ENCODE measurements at regions not wholly inside any gene's neighbourhood (a gene's known extent, or its start where the extent isn't known, plus 50 kb on each side); places are given as distances from the start of the nearest gene placed in this dataset.

DNA sequence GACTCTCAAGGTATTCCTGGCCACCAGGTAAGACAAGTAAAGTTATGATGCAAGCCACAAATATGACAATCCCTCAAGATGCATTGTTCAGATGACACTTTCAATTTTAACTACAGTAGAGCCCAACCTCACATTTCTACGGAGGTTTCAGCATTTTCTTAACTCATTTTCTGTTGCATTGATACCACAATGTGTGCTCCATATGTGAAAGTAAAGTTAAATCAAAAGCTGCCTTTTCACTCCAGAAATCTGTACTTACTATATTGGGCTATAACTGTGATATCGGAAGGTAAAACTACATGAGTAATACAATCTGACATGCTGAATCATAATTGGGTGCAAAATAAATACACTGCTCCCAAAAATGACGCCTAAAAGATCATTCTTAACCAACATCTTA lies 333.6 kb upstream of the MEF2C start:
- H3K9me3 ChIP-seq (ENCODE audit: control insufficient read depth, insufficient read depth, low read length): no peaks in the 10 kb centered on the region
- CTCF ChIA-PET: interaction anchor here (1.5 kb wide), 1 partner anchor 489 kb away, joined by 4 read pairs; no protein-coding TSS in a partner anchor
- POLR2A ChIA-PET: no interaction called here
- no peaks in the 10 kb centered on the region for H3K27me3 ChIP-seq (ENCODE audit: control insufficient read depth, insufficient read depth, low read length)
- no peak for DNase-seq (ENCODE audit: low read depth, low spot score)
- no peak overlapping the region for H3K4me3 ChIP-seq (ENCODE audit: low read depth, low read length)
- TF ChIP-seq, protein P1, sequence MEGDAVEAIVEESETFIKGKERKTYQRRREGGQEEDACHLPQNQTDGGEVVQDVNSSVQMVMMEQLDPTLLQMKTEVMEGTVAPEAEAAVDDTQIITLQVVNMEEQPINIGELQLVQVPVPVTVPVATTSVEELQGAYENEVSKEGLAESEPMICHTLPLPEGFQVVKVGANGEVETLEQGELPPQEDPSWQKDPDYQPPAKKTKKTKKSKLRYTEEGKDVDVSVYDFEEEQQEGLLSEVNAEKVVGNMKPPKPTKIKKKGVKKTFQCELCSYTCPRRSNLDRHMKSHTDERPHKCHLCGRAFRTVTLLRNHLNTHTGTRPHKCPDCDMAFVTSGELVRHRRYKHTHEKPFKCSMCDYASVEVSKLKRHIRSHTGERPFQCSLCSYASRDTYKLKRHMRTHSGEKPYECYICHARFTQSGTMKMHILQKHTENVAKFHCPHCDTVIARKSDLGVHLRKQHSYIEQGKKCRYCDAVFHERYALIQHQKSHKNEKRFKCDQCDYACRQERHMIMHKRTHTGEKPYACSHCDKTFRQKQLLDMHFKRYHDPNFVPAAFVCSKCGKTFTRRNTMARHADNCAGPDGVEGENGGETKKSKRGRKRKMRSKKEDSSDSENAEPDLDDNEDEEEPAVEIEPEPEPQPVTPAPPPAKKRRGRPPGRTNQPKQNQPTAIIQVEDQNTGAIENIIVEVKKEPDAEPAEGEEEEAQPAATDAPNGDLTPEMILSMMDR (IDR thresholded peaks at IDR 0.05; ENCODE audit: low read depth, low read length): no peak
- no peak overlapping the region for H3K27ac ChIP-seq (ENCODE audit: low read depth, low read length)

DNA sequence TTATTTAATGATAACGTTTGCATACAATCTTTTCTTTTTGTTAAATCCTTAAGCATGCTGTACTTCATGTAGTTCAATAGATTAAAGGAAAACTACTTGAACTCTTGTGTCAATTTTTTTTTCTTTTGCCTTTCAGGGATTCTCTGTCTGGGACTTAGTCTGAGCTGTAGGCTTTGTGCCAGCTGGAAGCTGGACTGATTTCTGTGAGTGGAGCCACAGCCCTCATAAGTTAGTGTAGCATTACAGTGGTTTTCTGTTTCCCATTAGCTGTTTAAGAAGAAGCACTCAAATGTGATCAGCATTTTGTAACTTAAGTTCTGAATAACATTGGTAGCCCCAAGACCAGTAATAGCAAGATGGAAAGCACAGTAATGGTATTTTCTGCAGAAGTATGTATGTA lies 330.6 kb upstream of the MEF2C start:
- DNase-seq (ENCODE audit: low read depth, low spot score): peak; percentile 13
- TF ChIP-seq, protein P1 (IDR thresholded peaks at IDR 0.05; ENCODE audit: low read depth, low read length): no peak
- Histone ChIP-seq H3K4me3 (ENCODE audit: low read depth, low read length) (no peak overlapping the region), H3K9me3 (ENCODE audit: control insufficient read depth, insufficient read depth, low read length) (no peaks in the 10 kb centered on the region), H3K27ac (ENCODE audit: low read depth, low read length) (no peak overlapping the region), H3K27me3 (ENCODE audit: control insufficient read depth, insufficient read depth, low read length) (no peaks in the 10 kb centered on the region)
- CTCF ChIA-PET: interaction anchor here (0.5 to 0.6 kb wide), 2 partner anchors 371 to 1232 kb away, joined by 4 read pairs; no protein-coding TSS in a partner anchor
- POLR2A ChIA-PET: no interaction called here

DNA sequence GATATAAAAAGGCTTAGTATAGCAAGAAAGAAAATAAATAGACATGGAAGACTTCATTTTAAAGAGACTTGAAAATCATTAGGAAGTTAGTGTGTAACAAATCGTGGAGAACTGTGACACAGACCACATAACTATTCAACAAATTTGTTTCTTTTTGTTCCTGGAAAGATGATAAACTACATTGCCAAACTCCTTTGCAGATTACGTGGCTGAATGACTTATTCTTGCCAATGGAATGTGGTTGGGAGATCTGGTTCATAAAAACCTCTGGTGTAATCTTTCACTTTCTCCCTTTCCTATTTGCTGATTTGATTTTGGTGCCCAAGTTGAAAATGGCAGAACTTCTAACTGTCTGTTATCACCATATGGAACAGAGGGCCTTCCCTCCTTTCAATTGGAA lies 328.9 kb upstream of the MEF2C start:
- no peaks in the 10 kb centered on the region for H3K27me3 ChIP-seq (ENCODE audit: control insufficient read depth, insufficient read depth, low read length)
- ChIA-PET POLR2A (no interaction called here), CTCF (no interaction called here)
- no peak overlapping the region for H3K27ac ChIP-seq (ENCODE audit: low read depth, low read length)
- H3K4me3 ChIP-seq (ENCODE audit: low read depth, low read length): no peak overlapping the region
- DNase-seq (ENCODE audit: low read depth, low spot score): peak; percentile 52
- TF ChIP-seq, protein P1 (IDR thresholded peaks at IDR 0.05; ENCODE audit: low read depth, low read length): no peak
- H3K9me3 ChIP-seq (ENCODE audit: control insufficient read depth, insufficient read depth, low read length): no peaks in the 10 kb centered on the region

DNA sequence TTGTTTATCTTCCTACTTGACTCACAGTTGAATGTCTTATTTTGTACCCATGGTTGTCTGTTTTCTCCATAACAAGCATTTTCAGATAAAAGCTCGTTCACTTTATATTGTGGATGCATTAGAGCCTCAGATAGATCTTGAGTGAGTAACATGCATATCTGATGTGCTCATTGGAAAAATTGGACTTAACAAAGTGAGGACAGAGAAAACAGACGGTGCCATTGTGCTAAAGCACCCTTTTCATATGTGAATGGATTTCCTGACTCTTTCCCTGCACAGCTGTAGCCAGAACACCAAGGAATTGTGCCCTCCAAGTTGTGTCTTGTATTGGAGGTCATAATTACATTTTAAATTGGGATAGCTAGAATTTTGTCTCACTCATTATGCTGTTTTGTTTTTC lies 325.8 kb upstream of the MEF2C start:
- DNase-seq (ENCODE audit: low read depth, low spot score): no peak
- H3K9me3 ChIP-seq (ENCODE audit: control insufficient read depth, insufficient read depth, low read length): no peaks in the 10 kb centered on the region

DNA sequence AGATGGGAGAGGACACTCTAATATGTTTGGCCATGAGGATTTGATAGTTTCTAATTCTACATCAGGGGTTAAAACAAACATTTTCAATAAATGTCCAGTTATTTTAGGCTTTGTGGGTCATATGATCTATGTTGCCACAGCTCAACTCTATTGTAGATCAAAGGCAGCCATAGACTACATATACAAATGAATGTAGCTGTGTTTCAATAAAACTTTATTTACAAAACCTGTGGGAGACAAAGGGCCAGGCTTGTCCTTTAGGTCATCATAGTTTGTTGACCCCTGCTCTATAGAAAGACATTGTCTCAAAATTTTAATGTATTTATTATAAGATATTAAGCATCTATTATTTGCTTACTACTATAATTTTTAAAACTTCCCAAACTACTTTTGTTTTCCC lies 325.4 kb upstream of the MEF2C start:
- no peaks in the 10 kb centered on the region for H3K9me3 ChIP-seq (ENCODE audit: control insufficient read depth, insufficient read depth, low read length)
- no peak overlapping the region for H3K4me3 ChIP-seq (ENCODE audit: low read depth, low read length)
- CTCF ChIA-PET: no interaction called here
- TF ChIP-seq, protein P1 (IDR thresholded peaks at IDR 0.05; ENCODE audit: low read depth, low read length): no peak
- POLR2A ChIA-PET: no interaction called here
- no peaks in the 10 kb centered on the region for H3K27me3 ChIP-seq (ENCODE audit: control insufficient read depth, insufficient read depth, low read length)
- DNase-seq (ENCODE audit: low read depth, low spot score): no peak
- no peak overlapping the region for H3K27ac ChIP-seq (ENCODE audit: low read depth, low read length)

More for the DNA sequence above, 325.8 kb upstream of the MEF2C start:
- TF ChIP-seq, protein P1 (IDR thresholded peaks at IDR 0.05; ENCODE audit: low read depth, low read length): no peak
- H3K27me3 ChIP-seq (ENCODE audit: control insufficient read depth, insufficient read depth, low read length): no peaks in the 10 kb centered on the region
- ChIA-PET CTCF (no interaction called here), POLR2A (no interaction called here)
- no peak overlapping the region for H3K4me3 ChIP-seq (ENCODE audit: low read depth, low read length)
- H3K27ac ChIP-seq (ENCODE audit: low read depth, low read length): no peak overlapping the region

Data from AG04450 (cell line).